GM19372 (cell line): ENCODE measurements at regions not wholly inside any gene's neighbourhood (a gene's known extent, or its start where the extent isn't known, plus 50 kb on each side); places are given as distances from the start of the nearest gene placed in this dataset.

ENCODE experiments used
- ATAC-seq: cut with Tn5 transposase; IDR thresholded peaks from one replicate; pipeline ENCODE4 v1.9.1; 2021; ENCODE audit warnings: mild to moderate bottlenecking, low read depth, moderate library complexity; ENCODE audit not compliant: unreplicated experiment

DNA sequence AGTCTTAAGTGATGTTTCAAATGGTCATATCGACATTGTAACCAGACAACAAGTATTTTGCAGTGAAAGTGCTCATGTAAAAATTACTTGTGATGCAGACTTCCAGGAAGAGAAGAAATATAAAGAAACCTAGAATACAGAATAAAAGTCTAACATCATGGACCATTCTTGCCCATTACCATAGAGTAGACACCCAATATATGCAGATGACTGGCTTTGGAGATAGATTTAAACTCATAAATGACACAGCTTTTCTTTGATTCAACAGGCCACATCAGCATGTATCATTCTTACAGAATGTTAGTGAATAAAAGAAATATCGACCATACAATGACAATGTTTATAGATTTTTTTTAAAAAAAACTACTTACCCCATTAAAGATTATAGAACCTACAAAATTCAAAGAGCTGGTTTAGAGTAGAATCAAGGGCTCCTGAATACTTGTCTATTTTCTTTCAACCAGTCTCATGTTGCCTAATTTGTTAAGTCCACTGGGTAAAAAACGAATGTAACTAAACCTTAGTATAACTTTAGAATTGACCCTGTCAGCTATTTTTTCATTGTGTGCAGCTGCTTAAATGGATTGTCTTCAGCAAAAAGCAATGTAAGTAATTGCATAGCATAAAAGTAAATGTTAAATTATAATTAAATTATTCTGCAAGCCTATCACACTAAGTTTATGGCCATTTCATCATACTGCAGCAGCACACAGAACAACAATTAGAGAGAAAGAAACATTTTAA, 268.7 kb upstream of the AGTR1 start:
- ATAC-seq, result no peak

DNA sequence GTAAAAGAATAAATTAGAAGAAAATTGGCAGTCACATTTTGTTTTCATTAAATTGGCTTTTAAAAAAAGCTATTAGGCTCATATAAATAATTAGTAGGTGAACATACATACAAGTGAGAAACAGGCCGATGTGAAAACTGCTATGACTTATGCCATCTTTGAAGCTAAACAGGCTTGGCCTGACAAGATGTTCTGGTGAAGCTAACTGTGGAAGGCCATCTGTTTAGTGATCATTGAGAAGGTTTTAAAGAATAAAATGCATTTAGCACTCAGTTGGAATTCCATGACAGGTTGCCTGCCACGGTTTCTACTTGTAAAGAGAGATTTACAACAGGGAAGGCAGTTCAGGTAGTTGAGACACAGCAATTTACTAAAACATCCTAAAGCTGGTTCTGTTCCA, 264.0 kb upstream of the AGTR1 start:
- ATAC-seq, result no peak

DNA sequence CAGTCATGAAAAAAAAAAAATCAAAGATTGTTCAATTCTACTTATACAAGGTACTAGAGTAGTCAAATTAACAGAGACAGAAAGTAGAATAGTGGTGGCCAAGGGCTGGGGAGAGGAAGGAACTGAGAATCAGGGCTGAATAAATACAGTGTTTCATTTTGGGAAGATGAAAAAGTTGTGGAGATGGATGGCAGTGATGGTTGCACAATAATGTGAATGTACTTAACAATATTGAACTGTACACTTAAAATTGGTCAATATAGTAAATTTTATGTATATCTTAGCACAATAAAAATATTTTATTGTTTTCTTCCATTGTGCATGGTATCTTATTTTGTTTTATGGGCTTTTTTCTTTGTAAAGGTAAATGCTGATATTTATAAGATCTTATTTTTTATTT, 262.2 kb upstream of the AGTR1 start:
- no peak for ATAC-seq

DNA sequence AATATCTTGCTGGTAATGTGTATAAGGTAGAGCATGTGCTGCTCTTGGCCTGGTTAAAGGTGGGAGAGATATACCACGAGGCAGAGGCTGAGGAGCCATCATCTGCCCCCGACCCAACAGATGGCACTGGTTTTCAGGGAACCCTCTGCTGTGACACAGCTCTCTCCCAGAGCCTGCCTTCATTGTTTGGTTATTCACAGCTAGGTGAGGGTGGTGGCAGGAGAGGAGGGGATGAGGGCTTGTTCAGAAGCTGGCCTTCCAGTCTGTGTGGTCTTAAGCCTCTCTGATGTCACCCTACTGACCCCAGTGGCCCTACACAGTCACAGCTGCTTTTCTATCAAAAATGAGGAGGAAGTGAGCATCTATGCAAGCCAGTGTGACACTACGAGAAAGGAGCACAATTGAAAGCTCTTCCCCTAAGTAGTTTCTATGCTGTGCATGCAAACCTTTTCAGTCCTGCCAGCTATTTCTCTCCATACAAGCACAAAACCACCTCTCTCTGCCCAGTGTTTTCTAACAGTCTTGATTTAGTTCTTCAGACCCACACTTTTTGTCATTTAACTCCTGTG, 258.4 kb upstream of the AGTR1 start:
- no peak for ATAC-seq

DNA sequence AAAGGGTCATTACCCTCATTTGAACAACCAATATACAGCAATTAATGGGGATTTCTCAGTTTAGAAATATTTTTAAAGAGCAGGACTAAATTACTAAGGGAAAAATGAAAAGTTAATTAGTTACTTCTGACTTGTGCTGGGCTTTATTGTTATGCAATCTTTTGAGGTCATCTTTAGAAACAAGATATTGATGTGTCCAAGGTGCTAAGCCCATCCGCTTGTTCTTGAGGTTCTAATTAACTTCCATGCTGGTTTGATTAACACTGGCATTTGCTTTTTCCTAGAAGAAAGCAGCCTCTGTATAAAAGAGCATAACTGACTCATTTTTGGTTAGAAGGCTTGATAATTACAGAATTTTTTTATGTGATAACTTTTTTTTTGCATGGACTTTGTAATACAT, 256.5 kb upstream of the AGTR1 start:
- no peak for ATAC-seq

DNA sequence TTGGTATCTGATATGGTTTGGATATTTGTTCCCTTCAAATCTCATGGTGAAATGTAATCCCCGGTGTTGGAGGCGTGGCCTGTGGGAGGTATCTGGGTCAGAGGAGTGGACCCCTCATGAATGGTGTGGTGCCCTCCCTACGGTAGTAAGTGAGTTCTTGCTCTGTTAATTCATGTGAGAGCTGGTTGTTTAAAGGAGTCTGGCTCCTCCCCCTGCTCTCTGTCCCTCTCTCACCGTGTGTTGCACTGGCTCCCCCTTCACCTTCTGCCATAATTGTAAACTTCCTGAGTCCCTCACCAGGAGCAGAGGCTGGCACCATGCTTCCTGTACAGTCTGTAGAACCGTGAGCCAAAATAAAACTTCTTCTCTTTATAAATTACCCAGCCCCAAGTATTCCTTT, 246.9 kb upstream of the AGTR1 start:
- no peak for ATAC-seq

DNA sequence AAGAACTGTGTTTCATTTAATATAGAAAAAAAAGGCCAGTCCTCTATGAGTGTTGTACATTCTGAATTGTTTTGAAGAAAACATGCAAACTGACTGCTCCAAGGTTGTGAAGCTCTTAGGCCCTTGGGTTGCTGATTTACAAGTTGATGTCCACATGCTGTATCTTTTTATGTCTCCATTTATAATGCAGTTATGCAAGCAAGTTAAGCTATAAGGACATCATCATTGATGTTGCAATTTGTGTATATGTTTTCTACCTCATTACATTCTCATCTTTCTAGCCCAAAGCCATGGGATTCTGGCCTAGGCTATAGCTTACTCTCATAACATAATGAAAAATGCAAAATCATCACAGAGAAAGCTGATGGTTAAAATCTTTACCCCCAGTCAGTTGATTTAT, 245.7 kb upstream of the AGTR1 start:
- ATAC-seq, result no peak

DNA sequence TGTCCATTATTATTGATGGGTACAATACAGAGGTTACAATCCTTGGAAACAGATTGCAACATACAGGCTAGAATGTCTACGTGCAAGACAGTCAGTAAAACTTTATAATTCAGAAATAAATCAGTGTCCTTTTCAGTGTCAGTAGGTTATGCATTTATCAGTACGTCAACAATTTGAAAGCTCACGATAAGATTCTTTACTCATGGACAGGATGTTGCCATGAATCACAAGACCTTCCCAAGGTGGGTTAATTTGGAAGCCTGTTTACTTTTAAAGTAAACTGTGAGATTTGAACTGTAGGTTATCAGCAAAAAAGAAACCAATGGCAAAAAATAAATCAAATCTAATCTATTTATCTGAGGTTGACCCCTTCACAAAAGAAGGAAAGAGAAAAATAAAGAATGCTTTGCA, 243.9 kb upstream of the AGTR1 start:
- ATAC-seq, result no peak

DNA sequence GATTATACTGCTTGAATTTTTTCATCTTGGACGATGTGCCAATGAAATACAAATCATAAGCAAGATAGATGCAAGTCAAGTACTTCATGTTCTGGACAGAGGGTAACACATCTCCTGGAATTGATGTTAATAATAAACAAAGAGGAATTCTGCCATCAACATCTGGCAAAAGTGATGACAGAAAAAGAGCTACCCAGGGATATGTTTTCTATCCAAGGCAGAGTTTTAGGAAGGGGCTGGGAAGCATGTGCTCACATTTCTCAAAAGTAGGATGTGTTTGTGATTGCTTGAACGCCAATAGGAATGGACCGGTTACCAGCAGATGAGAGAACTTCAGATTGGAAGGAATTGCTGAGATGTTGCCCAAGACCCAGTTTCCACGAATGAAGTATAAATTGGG, 242.6 kb upstream of the AGTR1 start:
- ATAC-seq, result no peak

DNA sequence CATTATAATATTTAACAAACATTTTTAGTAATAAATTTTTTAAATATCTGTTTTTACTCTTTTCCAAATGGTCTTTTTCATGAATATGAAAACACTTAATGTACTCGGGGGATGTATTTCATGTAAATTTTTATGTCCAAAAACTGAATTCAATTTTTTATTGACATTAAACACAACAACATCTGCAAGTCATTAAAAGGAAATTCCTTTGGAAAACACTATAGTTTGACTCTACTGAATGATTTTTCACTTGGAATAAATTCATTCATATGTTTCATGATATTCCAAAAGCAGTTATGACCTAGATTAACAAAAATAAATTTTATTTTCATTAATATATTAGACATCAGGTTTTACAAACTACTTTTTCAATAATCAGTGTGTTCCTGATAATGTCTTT, 239.8 kb upstream of the AGTR1 start:
- no peak for ATAC-seq

DNA sequence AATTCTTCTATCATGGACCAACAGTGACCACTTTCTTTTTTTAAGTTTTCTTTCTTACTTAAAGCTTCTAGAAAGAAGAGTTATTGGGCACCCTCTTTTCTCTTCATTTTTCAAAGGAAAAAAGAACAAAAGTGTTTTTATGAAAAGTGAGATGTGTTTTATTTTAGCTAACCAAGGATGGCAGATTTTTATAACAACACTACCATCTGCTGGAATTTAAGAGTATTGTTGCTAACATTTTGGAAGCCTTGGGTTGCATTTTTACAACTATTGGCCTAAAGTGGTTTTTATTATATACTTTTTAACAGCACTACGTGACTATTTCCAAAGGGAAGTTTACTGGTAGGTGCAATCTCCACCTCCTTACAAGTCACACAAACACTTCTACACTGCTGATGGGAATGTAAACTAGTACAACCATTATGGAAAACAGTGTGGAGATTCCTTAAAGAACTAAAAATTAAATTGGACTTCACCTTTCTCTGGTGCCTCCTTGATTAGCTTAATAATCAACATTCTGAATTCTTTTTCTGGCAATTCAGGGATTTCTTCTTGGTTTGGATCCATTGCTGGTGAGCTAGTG, 237.7 kb upstream of the AGTR1 start:
- ATAC-seq, result no peak

DNA sequence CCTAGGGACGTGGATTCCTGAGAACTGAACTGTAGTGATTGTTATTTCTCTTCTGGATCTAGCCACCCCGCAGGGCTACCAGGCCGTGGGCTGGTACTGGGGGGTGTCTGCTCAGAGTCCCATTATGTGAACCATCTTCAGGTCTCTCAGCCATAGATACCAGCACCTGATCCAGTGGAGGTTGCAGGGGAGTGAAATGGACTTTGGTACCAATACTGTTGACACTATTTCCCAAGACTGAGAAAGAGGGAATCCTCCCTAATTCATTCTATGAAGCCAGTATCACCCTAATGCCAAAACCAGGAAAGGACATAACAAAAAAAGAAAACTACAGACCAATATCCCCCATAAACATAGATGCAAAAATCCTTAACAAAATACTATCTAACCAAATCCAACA, 237.0 kb upstream of the AGTR1 start:
- ATAC-seq, result no peak

DNA sequence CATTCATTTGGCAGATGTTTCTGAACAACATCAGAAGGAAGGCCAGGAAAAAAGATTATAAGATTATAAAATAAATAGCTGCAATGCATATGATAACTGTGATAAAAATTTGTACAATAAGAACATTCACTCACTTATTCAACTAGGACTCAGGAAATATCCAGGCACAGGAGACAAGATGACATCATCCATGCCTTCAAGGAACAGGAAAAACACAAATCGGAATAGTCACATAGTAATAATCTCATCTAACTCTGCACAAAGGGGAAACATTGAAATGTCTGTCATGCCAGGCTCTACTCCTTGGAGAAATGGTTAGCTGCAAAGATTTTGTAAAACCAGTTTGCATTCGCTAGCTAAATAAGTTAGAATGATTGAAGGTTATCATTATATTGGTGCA, 233.5 kb upstream of the AGTR1 start:
- ATAC-seq, result no peak

DNA sequence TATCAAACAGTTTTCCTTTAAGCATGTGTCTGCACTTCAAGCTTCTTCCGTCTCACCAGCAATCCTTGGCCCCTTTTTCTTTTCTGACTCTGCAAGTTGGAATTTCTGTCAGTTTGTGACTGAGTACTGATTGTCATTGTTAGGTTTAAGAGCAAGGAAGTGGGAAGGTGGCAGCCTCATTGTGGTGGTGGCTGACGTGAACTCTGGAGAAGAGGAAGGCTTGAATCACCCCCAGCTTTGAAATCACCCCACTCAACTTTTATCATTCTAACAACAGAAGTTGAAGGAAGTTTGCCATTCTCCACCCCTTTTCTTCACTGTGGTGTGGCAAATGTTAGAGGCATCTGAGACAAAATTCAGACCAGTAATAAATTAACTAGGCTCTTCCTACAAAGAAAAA, 231.6 kb upstream of the AGTR1 start:
- no peak for ATAC-seq

DNA sequence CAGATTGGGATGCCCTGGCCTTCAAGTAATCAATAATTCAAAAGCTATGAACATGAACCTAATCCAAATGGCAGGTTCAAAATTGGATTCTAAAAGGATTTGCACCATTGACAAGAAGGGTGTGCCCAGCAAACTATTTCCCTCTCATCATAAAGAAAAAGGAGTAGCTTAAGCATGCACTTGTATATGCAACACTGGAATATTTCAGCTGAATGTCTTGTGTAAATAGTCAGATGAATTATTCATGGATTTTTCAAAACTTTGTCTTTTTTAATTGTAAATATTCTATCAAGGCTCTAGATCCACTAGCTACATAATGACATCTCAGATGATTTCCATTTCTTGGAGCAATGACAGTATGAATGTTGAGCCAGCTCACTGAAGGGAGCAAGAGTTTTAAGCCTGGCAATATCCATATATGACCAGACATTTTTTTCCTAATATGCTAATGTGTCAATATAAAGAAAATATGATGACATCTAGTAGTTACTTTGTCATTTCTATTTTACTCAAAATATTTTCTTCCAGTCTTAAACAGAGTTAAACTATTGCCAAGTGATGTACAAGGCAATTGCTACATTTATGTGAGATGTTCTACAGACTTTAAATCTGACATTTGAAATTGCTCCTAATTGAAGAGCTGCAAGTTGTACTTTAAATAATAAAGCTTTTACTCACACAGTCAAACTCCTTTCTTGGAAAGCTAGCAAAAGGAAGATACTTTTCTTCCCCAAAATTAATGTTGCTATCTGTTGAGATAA, 230.5 kb upstream of the AGTR1 start:
- no peak for ATAC-seq

DNA sequence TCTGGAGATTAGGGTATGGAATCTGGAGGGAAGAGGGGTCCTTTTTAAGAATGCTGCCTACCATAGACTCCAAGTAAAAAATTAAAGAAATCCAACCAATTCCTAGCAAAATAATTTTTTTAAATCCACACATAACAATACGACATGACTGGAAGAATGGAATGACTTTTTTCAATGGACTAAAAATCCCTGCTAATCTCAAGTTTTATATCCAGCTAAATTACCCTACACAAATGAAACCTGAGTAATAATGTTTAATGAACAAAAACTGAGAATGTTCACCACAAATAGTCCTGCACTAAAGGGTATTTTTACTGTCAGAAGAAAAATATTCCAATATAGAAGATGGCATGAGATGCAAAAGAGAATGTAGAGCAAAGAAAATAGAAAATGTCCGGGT, 220.3 kb upstream of the AGTR1 start:
- ATAC-seq, result no peak

DNA sequence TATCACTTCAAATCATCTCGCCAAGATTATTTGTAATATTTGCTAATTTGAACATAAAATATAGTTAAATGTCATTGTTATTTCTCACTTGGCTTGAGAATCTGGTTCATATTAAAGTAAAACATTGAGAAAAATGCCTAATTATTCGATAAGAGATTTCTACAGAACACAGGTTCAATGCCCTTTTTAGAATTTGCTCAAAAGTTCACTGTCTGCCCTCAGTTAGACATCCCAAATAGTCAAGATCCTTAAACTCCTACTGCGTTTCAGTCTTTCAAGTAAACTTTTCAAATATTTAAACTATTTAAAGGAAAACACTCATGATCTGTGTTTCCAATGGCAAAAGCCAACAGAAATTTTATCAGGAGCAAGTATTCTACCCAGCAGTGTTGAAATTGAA, 204.1 kb upstream of the AGTR1 start:
- no peak for ATAC-seq

DNA sequence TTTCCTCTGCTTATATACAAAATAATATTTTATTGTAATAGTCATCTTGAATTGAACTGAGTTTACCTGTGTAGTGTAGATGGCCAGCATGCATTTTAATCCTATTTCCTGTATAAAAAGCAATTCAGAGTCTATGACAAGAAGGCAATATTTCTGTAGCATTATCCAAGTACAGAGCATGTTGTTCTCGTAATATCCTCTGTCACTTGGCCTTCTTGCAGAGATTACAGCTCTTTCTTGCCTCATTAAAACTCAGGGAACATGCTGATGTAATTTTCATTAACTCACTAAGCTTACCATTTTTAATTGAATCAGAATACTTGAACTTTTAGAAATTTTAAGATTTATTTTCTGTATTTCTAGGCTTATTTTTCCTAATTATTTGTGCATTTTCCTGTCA, 203.3 kb upstream of the AGTR1 start:
- ATAC-seq, result no peak

DNA sequence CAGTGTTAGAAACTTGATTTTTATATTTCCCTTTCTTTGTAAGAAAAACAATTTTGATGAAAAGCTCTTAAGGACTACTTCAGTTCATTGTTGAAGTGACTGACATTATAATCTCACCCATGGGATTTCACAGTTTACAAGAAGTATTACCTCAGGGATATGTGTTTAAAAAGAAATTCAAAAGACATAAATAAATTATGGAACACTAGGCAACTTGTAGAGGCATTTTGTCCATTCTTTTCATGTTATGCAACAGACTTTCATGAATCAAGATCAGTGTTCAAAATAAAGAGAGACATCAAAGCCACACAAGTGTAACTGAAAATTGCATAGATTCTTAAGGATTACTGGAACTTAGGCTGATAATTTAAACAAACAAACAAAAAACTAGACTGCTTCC, 196.8 kb upstream of the AGTR1 start:
- no peak for ATAC-seq

DNA sequence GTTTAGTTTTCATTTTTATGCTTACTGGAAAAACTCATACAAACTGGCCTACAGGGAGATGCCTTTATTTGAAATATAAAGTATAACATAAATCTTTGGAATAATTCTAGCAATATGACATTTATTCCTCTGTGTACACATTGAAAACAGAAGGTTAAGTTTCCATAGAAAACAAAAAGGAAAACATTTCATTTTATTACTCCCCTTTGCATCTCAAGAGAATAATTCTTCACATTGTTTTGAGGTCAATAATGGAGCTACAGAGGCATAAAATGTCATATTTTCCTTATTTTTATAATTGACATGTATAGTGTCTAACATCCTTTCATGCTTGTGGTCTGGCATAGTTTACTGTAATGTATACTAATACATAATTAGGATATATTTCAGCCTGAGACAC, 187.6 kb upstream of the AGTR1 start:
- ATAC-seq, result no peak

DNA sequence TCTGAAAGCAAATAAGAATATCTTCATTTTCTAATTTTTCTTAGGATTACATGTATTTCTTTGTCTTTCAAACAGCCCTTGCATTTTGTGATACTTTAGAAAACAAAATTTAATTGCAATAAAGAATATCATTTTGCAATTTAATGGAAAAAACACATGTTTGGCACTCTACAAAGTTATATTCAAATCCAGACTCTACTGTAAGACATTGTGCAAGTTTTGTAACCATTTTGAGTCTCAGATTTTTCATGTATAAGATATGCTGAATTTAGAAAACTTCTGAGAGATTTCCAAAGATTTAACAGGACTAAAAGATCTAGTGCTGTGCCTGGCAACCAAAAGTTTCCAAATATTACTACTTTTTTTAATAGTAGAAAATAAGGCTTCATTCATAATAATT, 187.1 kb upstream of the AGTR1 start:
- no peak for ATAC-seq

DNA sequence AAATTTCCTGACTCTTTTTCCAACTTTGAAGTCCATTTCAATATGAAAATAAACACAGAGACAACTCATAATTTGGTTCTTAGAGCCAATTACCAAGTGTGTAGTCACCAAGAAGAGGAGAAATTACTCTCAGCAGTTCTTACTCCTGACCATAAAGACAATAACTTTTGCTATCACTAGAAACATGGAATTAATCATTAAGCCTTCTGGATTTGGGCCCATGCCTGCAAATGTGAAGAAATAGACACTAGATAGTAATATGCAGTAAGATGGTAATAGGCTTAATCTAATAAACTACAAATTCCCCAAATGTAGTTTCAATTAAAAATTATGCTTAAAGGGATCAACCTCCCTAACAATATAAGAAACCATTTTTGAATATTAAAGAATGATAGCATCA, 185.1 kb upstream of the AGTR1 start:
- no peak for ATAC-seq
